ENCODE measurements at regions not wholly inside any gene's neighbourhood (a gene's known extent, or its start where the extent isn't known, plus 50 kb on each side); places are given as distances from the start of the nearest gene placed in this dataset.
"Not testable (repeated sequence)": the region's sequence is repeated elsewhere in the genome, so short reads cannot be mapped to it uniquely, and the experiment has no call there.

DNA sequence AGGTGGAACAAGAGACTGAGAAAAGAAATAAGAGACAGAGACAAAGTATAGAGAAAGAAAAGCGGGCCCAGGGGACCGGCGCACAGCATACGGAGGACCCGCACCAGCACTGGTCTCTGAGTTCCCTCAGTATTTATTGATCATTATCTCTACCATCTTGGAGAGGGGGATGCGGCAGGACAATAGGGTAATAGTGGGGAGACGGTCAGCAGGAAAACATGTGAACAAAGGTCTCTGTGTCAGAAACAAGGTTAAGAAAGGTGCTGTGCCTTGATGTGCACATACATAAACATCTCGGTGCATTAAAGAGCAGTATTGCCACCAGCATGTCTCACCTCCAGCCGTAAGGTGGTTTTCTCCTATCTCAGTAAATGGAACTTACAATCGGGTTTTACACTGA, 102.1 kb upstream of the MTLN start:
- TF ChIP-seq, protein P1, sequence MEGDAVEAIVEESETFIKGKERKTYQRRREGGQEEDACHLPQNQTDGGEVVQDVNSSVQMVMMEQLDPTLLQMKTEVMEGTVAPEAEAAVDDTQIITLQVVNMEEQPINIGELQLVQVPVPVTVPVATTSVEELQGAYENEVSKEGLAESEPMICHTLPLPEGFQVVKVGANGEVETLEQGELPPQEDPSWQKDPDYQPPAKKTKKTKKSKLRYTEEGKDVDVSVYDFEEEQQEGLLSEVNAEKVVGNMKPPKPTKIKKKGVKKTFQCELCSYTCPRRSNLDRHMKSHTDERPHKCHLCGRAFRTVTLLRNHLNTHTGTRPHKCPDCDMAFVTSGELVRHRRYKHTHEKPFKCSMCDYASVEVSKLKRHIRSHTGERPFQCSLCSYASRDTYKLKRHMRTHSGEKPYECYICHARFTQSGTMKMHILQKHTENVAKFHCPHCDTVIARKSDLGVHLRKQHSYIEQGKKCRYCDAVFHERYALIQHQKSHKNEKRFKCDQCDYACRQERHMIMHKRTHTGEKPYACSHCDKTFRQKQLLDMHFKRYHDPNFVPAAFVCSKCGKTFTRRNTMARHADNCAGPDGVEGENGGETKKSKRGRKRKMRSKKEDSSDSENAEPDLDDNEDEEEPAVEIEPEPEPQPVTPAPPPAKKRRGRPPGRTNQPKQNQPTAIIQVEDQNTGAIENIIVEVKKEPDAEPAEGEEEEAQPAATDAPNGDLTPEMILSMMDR (IDR thresholded peaks at IDR 0.05) = not testable (repeated sequence)
- TF ChIP-seq EP300, POLR2A, POLR2AphosphoS5 (IDR thresholded peaks at IDR 0.05): not testable (repeated sequence)

All from stomach (tissue), 4 donors.